GM20000 (cell line): ENCODE measurements at regions not wholly inside any gene's neighbourhood (a gene's known extent, or its start where the extent isn't known, plus 50 kb on each side); places are given as distances from the start of the nearest gene placed in this dataset.

ENCODE experiments used
- DNase-seq: peaks from one replicate; pipeline ENCODE4 v3.0.0; 2012; ENCODE audit warnings: low spot score
- TF ChIP-seq, protein P1 (sequence below): IDR thresholded peaks from 2 replicates; pipeline ENCODE4 v1.5.1; 2012; ENCODE audit warnings: mild to moderate bottlenecking, control low read depth; ENCODE audit errors: extremely low read depth, missing control alignments

DNA sequence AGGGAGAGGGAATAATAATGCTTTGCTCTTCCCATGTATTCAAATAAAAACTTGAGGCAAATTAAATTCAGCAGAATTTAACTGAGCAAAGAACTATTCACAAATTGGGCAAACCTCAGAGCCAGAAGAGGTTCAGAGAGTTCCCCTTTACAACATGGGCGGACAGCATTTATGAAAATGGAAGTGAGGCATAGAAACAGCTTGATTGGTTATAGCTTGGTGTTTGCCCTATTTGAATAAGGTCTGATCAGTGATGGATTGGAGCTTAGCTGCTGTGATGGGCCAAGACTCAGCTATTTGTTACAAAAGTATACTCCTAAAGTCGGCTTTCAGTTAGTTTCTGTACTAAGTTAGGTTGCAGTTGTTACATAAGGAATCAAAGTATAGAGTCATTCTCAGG lies 63.0 kb downstream of the TMEM100 start:
- DNase-seq = no peak
- TF ChIP-seq, protein P1, sequence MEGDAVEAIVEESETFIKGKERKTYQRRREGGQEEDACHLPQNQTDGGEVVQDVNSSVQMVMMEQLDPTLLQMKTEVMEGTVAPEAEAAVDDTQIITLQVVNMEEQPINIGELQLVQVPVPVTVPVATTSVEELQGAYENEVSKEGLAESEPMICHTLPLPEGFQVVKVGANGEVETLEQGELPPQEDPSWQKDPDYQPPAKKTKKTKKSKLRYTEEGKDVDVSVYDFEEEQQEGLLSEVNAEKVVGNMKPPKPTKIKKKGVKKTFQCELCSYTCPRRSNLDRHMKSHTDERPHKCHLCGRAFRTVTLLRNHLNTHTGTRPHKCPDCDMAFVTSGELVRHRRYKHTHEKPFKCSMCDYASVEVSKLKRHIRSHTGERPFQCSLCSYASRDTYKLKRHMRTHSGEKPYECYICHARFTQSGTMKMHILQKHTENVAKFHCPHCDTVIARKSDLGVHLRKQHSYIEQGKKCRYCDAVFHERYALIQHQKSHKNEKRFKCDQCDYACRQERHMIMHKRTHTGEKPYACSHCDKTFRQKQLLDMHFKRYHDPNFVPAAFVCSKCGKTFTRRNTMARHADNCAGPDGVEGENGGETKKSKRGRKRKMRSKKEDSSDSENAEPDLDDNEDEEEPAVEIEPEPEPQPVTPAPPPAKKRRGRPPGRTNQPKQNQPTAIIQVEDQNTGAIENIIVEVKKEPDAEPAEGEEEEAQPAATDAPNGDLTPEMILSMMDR = no peak

DNA sequence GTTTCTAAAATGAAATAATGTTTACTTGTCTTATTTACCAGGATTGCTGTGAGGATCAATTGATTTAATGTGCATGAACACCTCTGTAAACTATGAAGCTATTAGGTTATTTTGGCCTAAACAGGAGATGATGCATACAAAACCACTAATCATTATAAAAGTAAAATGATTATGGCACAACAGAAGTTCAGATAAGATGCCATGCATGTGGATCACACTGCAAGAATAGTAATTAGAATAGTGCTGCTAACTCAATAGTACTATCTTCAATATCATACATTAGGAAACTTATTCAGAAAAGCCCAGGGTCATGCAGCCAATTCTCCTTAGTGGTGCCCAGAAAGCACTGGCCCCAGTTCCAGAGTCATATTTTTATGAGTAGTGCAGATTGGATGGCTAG lies 66.9 kb downstream of the TMEM100 start:
- TF ChIP-seq, protein P1 = no peak
- no peak for DNase-seq

DNA sequence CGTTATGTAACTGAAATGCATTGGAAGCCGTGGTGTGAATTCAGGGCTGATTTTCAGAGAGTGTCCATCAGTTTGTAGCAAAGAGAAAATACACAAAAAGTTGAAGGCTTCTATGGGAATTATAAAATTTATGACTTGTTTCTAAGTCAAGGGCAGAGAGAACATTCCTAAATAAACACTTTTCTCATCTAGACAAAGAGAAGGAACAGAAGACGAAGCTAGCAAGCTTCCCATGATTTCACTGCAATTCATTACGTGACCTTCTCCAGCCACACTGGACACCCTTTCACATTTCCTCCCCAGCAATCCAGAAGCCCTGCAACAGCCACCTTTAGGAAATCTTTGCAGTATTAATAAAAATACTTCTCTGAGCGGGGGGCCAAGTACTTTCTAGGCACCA lies 67.8 kb downstream of the TMEM100 start:
- TF ChIP-seq, protein P1 = no peak
- no peak for DNase-seq

DNA sequence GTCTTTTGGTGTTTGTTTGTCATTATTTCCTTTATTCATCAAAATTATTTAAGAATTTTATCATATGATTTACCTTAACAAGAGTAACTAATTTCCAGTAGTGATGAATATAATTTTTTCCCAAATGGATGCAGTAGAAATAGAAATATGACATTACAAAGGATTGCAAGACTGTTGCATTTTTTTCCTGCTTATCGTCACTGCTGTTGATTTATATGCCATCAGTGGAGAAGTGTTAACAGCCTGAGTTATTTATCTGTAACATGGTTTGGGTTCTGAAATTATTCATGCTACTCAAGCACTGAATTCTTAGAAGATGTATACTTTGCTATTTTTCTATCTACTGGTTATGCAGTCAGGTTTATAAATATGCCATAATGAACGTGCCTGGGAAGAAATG lies 68.6 kb downstream of the TMEM100 start:
- DNase-seq = no peak
- TF ChIP-seq, protein P1 = no peak

DNA sequence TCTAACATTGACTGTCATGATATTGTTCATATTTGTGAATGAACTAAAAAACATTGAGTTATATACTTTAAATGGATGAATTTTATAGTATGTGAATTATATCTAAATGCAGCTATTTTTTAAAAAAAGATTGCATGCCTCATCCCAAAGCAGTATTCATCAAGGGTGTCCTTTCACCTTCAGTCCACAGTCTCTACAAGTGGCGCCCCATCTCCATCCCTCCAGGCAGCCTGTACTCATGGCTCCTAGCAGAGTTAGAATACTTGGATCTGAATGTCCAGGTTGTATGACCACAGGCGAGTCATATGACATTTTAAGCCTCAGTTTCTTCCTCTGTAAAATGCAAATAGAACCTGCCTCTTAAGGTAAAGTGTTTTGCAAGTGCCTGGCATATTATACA lies 69.8 kb downstream of the TMEM100 start:
- TF ChIP-seq, protein P1 = no peak

DNA sequence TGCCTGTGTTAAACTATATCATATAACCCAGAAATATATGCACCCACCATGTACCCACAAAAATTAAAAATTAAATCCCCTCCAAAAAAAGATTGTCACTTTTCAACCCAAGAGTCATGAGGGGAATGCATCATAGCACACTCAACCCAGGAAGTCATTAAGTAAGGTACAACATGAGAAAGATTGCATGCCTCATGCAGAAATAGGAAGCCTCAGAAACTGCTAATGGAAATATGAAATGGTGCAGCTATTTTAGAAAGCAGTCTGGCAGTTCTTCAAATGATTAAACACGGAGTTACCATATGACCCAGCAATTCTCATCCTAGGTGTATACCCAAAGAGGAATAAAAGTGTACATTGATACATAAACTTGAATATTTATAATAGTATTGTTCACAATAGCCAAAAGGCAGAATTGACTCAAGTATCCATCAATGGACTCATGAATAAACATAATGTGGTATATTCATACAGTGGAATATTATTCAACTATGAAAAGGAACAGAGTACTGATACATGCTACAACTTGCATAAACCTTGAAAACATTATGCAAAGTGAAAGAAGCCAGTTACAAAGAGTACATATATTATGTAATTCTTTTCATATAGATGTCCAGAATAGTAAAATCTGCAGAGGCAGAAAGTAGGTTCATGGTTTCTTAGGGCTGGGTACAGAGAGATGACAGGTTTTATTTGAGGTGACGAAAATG lies 70.4 kb downstream of the TMEM100 start:
- no peak for DNase-seq
- TF ChIP-seq, protein P1 = no peak

More for the DNA sequence above, 69.8 kb downstream of the TMEM100 start:
- DNase-seq = no peak

DNA sequence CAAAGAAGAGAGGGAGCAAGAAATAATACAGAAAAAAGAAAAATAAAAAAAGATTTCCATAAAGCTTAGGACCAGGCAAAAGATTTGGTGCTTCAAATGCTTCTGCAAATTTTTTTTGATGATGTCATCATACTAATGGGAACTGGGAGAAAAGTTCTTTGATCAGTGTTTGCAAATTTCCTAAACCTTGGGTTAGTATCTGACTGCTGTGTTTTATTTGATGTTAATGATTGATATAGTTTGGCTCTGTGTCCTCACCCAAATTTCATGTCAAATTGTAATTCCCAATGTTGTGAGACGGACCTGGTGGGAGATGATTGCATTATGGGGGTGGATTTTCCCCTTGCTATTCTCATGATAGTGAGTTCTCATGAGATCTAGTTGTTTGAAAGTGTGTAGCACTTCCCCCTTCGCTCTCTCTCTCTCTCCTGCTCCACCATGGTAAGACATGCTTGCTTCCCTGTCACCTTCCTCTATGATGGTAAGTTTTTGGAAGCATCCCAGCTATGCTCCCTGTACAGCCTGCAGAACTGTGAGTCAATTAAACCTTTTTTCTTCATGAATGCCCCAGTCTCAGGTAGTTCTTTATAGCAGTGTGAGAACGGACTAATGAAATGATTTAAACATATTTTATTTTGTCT lies 72.6 kb downstream of the TMEM100 start:
- TF ChIP-seq, protein P1 = no peak
- DNase-seq = no peak
